ENCODE measurements at regions not wholly inside any gene's neighbourhood (a gene's known extent, or its start where the extent isn't known, plus 50 kb on each side); places are given as distances from the start of the nearest gene placed in this dataset.

DNA sequence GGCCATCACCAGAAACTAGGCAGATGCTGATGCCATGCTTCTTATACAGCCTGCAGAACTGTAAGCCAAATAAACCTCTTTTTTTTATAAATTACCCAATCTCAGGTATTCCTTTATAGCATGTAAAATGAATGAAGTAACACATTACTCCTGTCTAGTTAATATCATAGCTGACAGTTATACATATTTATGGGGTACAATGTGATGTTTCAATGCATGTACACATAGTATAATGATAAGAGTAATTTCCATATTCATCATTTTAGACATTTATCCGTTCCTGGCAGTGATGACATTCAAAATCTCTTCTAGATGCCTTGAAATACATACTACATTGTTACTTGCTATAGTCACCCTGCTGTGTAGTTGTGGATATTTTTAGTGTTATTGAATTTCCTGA, 85.4 kb upstream of the SLC35F3 start:
- no peak for TF ChIP-seq CTCF (conservative IDR thresholded peaks at IDR 0.05; ENCODE audit: low read depth, low read length)
- TF ChIP-seq EZH2phosphoT487 (IDR thresholded peaks at IDR 0.05; ENCODE audit: borderline replicate concordance, low read length), result no peak
- no peak for TF ChIP-seq EZH2 (IDR thresholded peaks at IDR 0.05; ENCODE audit: low read length, unreplicated experiment)
